Natural killer cell (primary cell): ENCODE measurements at regions not wholly inside any gene's neighbourhood (a gene's known extent, or its start where the extent isn't known, plus 50 kb on each side); places are given as distances from the start of the nearest gene placed in this dataset.

Experiments used
- ATAC-seq, 3 donors: fragments of 150-1000 bp in 2 of 3; fragments of 200-7000 bp in 1 of 3; cut with Tn5 transposase; 1 replicate in 1 of 3; 2 replicates in 2 of 3; pipeline ENCODE4 v1.10.0; 2021; ENCODE audit warnings: mild to moderate bottlenecking in 2 of 3, moderate library complexity in 2 of 3
- DNase-seq, 2 donors: peaks; one replicate each; pipeline versions ENCODE4 v3.0.0 to v3.0.0-alpha.2; 2013 to 2021; ENCODE audit warnings: mixed read lengths in 1 of 2
- H3K27ac ChIP-seq: one replicate; pipeline ENCODE4 v1.5.1; 2013; ENCODE audit warnings: mild to moderate bottlenecking, low read length
- H3K27me3 ChIP-seq: one replicate; pipeline ENCODE4 v1.6.1; 2013; ENCODE audit warnings: low read length; ENCODE audit not compliant: control insufficient read depth, insufficient read depth
- H3K36me3 ChIP-seq: one replicate; pipeline ENCODE4 v1.6.1; 2013; ENCODE audit warnings: low read length; ENCODE audit not compliant: control insufficient read depth, insufficient read depth
- H3K4me1 ChIP-seq: one replicate; pipeline ENCODE4 v1.6.1; 2013; ENCODE audit warnings: low read length; ENCODE audit not compliant: control insufficient read depth, insufficient read depth
- H3K4me3 ChIP-seq: one replicate; pipeline ENCODE4 v1.5.1; 2013; ENCODE audit warnings: low read length
- H3K9me3 ChIP-seq: one replicate; pipeline ENCODE4 v1.6.1; 2013; ENCODE audit warnings: low read length; ENCODE audit not compliant: control insufficient read depth, insufficient read depth
- H3K27ac Mint-ChIP-seq, 2 donors: one replicate each; pipeline ENCODE4 v1.8.0; 2022; ENCODE audit warnings: mild to moderate bottlenecking in 2 of 2, mixed read lengths in 2 of 2, moderate library complexity in 1 of 2
- H3K27me3 Mint-ChIP-seq, 2 donors: one replicate each; pipeline ENCODE4 v1.8.0; 2022; ENCODE audit warnings: low read depth in 2 of 2, mixed read lengths in 2 of 2
- H3K36me3 Mint-ChIP-seq: one replicate; pipeline ENCODE4 v1.8.0; 2022; ENCODE audit warnings: mixed read lengths
- H3K4me1 Mint-ChIP-seq, 2 donors: one replicate each; pipeline ENCODE4 v1.8.0; 2022; ENCODE audit warnings: mixed read lengths in 2 of 2
- H3K4me3 Mint-ChIP-seq: one replicate; pipeline ENCODE4 v1.8.0; 2022; ENCODE audit warnings: mild to moderate bottlenecking, moderate library complexity, mixed read lengths
- H3K9me3 Mint-ChIP-seq, 2 donors: one replicate each; pipeline ENCODE4 v1.8.0; 2022; ENCODE audit warnings: mixed read lengths in 2 of 2
- CTCF ChIP-seq: fragments of 200-600 bp; IDR thresholded peaks from one replicate; pipeline ENCODE4 v1.8.0; 2022; ENCODE audit warnings: antibody characterized with exemption
- WGBS: methylation state at CpG from one replicate; pipeline ENCODE4 v1.1.7; 2013; ENCODE audit warnings: missing lambda C conversion rate; ENCODE audit not compliant: insufficient coverage; 5-methylcytosine and 5-hydroxymethylcytosine counted together
- intact Hi-C: fragments of 100-400 bp; cut with micrococcal nuclease; formaldehyde crosslinking; loops from one replicate; pipeline ENCODE4 v1.14.2; 2022

- Histone ChIP-seq H3K27ac (no peak overlapping the region), H3K36me3 (no peaks in the 10 kb centered on the region), H3K9me3 (peaks cover 4% of the 10 kb centered on the region), H3K4me3 (no peak overlapping the region), H3K27me3 (peaks cover 3% of the 10 kb centered on the region), H3K4me1 (no peaks in the 10 kb centered on the region)
- DNase-seq = no peak
- H3K9me3 Mint-ChIP-seq = peaks cover 0 to 4% of the 10 kb centered on the region in 2 donors
- WGBS = 85% methylated on average over 6 of the region's 9 CpGs
- no peak for TF ChIP-seq CTCF
- peaks cover 23 to 31% of the 10 kb centered on the region in 2 donors for H3K27me3 Mint-ChIP-seq
- no peak for ATAC-seq
- H3K4me1 Mint-ChIP-seq = no peaks in the 10 kb centered on the region
- intact Hi-C loops = no loop called here
- no peak overlapping the region for H3K4me3 Mint-ChIP-seq
- H3K36me3 Mint-ChIP-seq = peaks cover 9% of the 10 kb centered on the region
- H3K27ac Mint-ChIP-seq = no peak overlapping the region
These were observed 119.7 kb downstream of the WDR11 start for GRCh38 chr10:120970595-120971529.

DNA sequence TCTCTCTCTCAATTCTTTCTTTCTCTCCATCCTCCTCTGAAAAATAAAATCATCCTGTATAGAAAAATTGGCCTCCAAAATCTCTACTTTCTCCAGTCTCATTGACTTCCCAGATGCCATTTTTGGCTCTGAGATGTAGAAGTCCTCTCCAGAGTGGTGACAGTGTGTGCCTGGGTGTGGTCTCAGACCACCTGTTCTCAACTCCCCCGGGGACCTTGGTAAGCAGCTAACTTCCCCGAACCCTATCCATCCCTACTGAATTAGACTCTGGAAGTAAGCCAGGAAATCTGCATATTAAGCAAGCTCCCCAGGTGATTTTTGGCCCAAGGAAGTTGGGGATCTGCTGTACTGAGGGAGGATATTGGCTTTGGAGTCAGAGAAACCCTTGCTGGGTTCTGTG is 120.5 kb downstream of the WDR11 start:
- H3K4me3 Mint-ChIP-seq = no peak overlapping the region
- WGBS = 61% methylated on average over 2 of the region's 2 CpGs
- ATAC-seq = no peak
- Histone ChIP-seq H3K4me1 (no peaks in the 10 kb centered on the region), H3K27ac (no peak overlapping the region), H3K36me3 (no peaks in the 10 kb centered on the region), H3K9me3 (peaks cover 4% of the 10 kb centered on the region), H3K4me3 (no peak overlapping the region), H3K27me3 (peaks cover 3% of the 10 kb centered on the region)
- H3K9me3 Mint-ChIP-seq = peaks cover 0 to 4% of the 10 kb centered on the region in 2 donors
- H3K4me1 Mint-ChIP-seq = no peaks in the 10 kb centered on the region
- no peak for TF ChIP-seq CTCF
- intact Hi-C loops = no loop called here
- H3K27me3 Mint-ChIP-seq = peaks cover 27 to 31% of the 10 kb centered on the region in 2 donors
- no peak for DNase-seq
- H3K36me3 Mint-ChIP-seq = peaks cover 9% of the 10 kb centered on the region
- H3K27ac Mint-ChIP-seq = no peak overlapping the region

DNA sequence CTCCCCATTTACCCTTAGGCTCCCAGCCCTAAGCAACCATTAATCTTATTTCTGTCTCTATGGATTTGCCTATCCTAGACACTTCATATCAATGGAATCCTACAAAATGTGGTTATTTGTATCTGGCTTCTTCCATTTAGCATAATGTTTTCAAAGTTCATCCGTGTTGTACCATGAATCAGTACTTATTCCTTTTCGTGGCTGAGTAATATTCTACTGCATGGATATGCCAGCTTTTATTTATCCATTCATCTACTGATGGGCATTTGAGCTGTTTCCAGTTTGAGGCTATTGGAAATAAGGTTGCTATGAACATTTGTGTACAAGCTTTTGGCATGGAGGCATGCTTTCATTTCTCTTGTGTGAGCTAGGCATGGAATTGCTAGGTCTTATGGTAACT is 121.1 kb downstream of the WDR11 start:
- no peak overlapping the region for H3K27ac Mint-ChIP-seq
- peaks cover 28 to 31% of the 10 kb centered on the region in 2 donors for H3K27me3 Mint-ChIP-seq
- WGBS = 100% methylated on average over 2 of the region's 2 CpGs
- Histone ChIP-seq H3K4me1 (no peaks in the 10 kb centered on the region), H3K36me3 (no peaks in the 10 kb centered on the region), H3K27me3 (peaks cover 3% of the 10 kb centered on the region), H3K9me3 (peaks cover 4% of the 10 kb centered on the region), H3K27ac (no peak overlapping the region), H3K4me3 (no peak overlapping the region)
- intact Hi-C loops = no loop called here
- DNase-seq (no peak), ATAC-seq (no peak)
- no peak for TF ChIP-seq CTCF
- peaks cover 0 to 4% of the 10 kb centered on the region in 2 donors for H3K9me3 Mint-ChIP-seq
- peaks cover 9% of the 10 kb centered on the region for H3K36me3 Mint-ChIP-seq
- H3K4me3 Mint-ChIP-seq = no peak overlapping the region
- no peaks in the 10 kb centered on the region for H3K4me1 Mint-ChIP-seq
